GM21825 (cell line): ENCODE measurements at regions not wholly inside any gene's neighbourhood (a gene's known extent, or its start where the extent isn't known, plus 50 kb on each side); places are given as distances from the start of the nearest gene placed in this dataset.

Source experiments
- ATAC-seq: cut with Tn5 transposase; IDR thresholded peaks from one replicate; pipeline ENCODE4 v1.9.1; 2021; ENCODE audit warnings: mild to moderate bottlenecking, moderate library complexity; ENCODE audit not compliant: unreplicated experiment

DNA sequence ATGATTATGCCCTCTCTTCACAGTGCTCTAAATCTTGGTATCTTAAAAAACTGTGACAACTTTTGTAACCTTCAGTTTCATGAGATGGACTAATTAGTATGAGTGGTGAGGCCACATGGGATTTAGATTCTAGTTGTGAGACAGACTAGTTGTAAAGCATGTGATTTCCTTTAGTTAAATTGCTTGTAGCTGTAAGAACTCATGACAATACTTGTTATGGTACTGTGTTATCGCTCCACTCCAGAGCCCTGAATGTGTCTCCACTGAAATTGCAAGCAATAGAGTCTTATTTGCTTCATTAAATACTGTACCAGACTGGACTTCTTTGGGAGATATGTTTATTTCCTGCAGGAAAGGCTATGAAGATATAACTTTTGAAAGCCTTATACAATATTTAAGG is 1198.3 kb upstream of the CDH6 start:
- no peak for ATAC-seq

- ATAC-seq: no peak
Observed at GRCh38 chr5:29994519-29994918, 1199.0 kb upstream of the CDH6 start.

DNA sequence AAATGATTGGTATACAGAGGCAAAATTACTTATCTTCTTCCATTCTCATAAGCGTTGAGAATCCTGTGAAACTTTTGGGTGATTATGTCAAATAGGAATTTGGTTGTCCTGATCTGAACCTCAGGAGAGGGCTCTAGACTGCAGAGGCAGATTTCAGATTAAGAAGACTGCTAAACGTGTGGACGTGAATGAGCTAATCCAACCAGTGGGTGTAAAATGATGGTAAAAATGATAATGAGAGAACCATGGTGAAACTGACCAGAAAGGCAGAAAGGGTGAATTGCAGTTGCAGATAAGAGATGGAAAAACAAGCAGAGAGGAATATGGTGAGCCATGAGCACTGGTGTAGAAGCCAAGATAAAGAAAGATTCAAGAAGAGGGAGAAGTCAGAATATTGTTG is 1200.2 kb upstream of the CDH6 start:
- ATAC-seq: no peak

GRCh38 chr5:29992248-29992647 is 1201.2 kb upstream of the CDH6 start:
- ATAC-seq: no peak

DNA sequence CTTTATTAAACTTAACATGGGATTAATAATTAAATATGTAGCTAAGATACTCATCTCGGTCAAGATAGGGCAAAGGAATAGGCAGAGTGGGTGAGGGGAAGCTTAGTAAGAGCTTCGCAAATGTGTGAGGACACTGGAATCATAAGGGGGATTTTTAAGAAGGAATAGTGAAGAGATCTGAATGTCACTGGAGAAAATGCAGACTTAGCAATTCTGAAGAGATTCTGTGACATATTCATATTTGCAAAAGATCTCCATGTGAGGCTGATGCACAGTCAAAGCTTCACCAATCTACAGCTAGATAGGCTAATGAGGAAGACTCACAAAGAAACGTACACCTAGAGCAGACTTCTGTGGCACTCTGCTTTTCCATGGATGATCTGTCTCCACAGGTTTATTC is 1202.8 kb upstream of the CDH6 start:
- no peak for ATAC-seq

DNA sequence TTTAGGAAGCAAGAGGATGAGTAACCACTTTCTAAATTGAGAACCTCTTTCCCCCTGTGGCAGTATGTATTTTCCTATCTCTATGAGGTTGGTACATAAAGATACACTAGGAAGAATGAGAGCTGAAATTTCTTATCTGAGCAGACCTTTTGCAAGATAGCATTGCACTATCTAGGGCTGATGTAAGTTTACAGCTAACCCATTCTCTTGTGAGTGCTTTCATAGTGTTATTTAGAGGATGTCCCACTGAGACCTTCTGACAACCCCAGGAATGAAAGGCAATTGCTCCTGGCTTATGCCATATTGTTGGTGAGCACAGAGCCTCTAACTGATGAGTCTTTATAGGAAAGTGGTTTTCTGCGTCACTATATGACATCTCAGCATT is 1209.3 kb upstream of the CDH6 start:
- no peak for ATAC-seq

DNA sequence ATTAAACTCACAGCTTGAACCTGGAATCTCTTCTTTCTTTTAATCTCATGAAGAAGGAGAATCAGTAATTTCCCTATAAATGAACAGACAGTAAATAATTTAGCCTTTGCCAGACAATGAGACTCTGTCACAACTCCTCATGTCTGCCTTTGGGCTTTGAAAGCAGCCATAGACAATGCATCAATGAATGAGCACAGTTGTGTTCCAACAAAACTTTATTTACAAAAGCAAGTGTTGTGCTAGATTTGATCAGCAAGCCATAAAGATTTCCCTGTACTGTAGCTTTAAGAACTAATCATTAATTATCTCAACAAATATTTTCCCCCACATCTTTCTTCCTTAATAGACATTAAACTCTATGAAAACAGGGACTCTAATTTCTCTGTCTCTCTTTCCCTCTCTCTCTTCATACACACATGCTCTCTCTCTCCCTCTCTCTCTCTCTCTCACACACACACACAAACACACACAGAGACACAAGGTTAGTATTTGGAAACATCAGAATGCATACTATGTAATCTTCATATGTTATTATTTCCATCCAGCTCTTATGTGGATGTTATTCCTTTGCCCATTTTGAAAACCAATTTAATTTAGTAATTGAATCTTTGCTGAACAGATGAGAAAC is 1209.8 kb upstream of the CDH6 start:
- ATAC-seq: no peak

- ATAC-seq: no peak
Observed at GRCh38 chr5:29982457-29982856, 1211.0 kb upstream of the CDH6 start.

- no peak for ATAC-seq
Observed at GRCh38 chr5:29972597-29972996, 1220.9 kb upstream of the CDH6 start.

DNA sequence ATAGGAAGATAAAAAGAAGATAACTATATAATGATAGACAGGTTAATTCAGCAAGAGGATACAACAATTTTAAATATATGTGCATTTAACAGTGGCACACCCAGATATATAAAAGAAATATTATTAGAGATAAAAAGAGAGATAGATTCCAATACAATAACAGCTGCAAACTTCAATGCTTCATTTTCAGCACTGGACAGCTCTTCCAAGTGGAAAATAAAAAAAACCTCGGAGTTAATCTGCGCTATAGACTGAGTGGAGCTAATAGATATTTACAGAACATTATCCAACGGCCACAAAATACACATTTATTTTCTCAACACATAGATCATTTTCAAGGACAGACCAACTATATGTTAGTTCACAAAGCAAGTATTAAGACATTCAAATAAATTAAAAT is 1229.5 kb upstream of the CDH6 start:
- ATAC-seq: no peak

- ATAC-seq: no peak
Observed at GRCh38 chr5:29960323-29960722, 1233.2 kb upstream of the CDH6 start.

- ATAC-seq: no peak
Observed at GRCh38 chr5:29950416-29951145, 1242.9 kb upstream of the CDH6 start.

- ATAC-seq: no peak
Observed at GRCh38 chr5:29949301-29949872, 1244.1 kb upstream of the CDH6 start.

- ATAC-seq: no peak
Observed at GRCh38 chr5:29944327-29944726, 1249.2 kb upstream of the CDH6 start.

DNA sequence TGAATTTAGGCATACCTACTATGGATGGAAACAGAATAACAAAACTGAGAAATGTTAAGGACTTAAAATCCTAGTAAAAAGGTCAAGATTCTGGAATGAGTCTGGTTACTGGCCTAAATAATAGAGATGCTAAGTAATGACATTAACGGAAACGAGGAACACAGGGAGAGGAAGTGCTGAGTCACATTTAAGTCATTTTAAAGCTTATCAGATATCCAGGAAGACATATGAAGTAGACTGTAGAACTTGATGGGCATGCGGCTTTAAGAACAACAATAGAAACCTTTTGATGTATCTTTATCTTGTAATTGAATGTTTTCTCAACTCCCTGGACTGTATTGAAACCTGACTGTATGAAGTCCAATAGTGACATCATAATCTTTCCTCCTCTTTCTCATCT is 1251.4 kb upstream of the CDH6 start:
- ATAC-seq: no peak

- no peak for ATAC-seq
Observed at GRCh38 chr5:29939988-29940387, 1253.5 kb upstream of the CDH6 start.

GRCh38 chr5:29935371-29935770 is 1258.1 kb upstream of the CDH6 start:
- no peak for ATAC-seq

GRCh38 chr5:29930316-29930715 is 1263.2 kb upstream of the CDH6 start:
- no peak for ATAC-seq

GRCh38 chr5:29924107-29924506 is 1269.4 kb upstream of the CDH6 start:
- ATAC-seq: no peak

GRCh38 chr5:29905626-29906353 is 1287.7 kb upstream of the CDH6 start:
- no peak for ATAC-seq

GRCh38 chr5:29902859-29903258 is 1290.6 kb upstream of the CDH6 start:
- ATAC-seq: no peak

DNA sequence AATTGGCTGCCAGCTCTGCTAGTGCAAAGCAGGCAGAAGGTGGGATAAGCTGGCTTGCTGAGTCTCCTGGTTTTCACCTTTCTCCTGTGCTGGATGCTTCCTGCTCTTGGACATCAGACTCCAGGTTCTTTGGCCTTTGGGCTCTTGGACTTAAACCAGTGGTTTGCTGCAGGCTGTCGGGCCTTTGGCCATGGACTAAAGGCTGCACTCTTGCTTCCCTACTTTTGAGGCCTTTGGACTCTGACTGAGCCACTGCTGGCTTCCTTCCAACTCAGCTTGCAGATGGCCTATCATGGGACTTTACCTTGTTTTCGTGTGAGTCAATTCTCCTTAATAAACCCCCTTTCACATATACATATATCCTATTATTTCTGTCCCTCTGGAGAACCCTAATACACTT is 1293.9 kb upstream of the CDH6 start:
- ATAC-seq: no peak
